Right atrium auricular region (tissue), 2 donors: ENCODE measurements at regions not wholly inside any gene's neighbourhood (a gene's known extent, or its start where the extent isn't known, plus 50 kb on each side); places are given as distances from the start of the nearest gene placed in this dataset.

Source experiments
- DNase-seq: peaks from one replicate; pipeline ENCODE4 v3.0.0-alpha.2; 2019; ENCODE audit warnings: low spot score
- H3K27ac ChIP-seq, 2 donors: fragments of 200-600 bp; sonication (generic); 1 replicate in 1 of 2; 2 replicates in 1 of 2; pipeline ENCODE4 v1.5.1; 2016 to 2019
- H3K27me3 ChIP-seq, 2 donors: fragments of 200-600 bp; sonication (generic); one replicate each; pipeline versions ENCODE4 v1.5.1 to v1.6.0; 2017 to 2019
- H3K36me3 ChIP-seq: fragments of 200-600 bp; sonication (generic); one replicate; pipeline ENCODE4 v1.5.1; 2016
- H3K4me1 ChIP-seq, 2 donors: fragments of 200-600 bp; sonication (generic); one replicate each; pipeline versions ENCODE4 v1.5.1 to v1.6.0; 2017 to 2019
- H3K4me3 ChIP-seq, 2 donors: fragments of 200-600 bp; sonication (generic); 1 replicate in 1 of 2; 2 replicates in 1 of 2; pipeline ENCODE4 v1.5.1; 2017 to 2019; ENCODE audit warnings: mild to moderate bottlenecking in 1 of 2, moderate library complexity in 1 of 2
- H3K9me3 ChIP-seq, 2 donors: fragments of 200-600 bp; sonication (generic); one replicate each; pipeline ENCODE4 v1.5.1; 2019
- TF ChIP-seq, protein P1 (sequence below), 2 donors: fragments of 200-600 bp; sonication (generic); IDR thresholded peaks; one replicate each; pipeline ENCODE4 v1.5.1; 2019; ENCODE audit warnings: antibody characterized with exemption in 2 of 2

GRCh38 chr10:23692736-23693135 lies 253.9 kb downstream of the OTUD1 start:
- Histone ChIP-seq H3K36me3 (no peaks in the 10 kb centered on the region), H3K27me3 (peaks cover 10 to 19% of the 10 kb centered on the region in 2 donors), H3K4me3 (no peak overlapping the region), H3K27ac (no peak overlapping the region), H3K9me3 (no peaks in the 10 kb centered on the region), H3K4me1 (peaks cover 0 to 28% of the 10 kb centered on the region in 2 donors)
- no peak for DNase-seq
- TF ChIP-seq, protein P1, sequence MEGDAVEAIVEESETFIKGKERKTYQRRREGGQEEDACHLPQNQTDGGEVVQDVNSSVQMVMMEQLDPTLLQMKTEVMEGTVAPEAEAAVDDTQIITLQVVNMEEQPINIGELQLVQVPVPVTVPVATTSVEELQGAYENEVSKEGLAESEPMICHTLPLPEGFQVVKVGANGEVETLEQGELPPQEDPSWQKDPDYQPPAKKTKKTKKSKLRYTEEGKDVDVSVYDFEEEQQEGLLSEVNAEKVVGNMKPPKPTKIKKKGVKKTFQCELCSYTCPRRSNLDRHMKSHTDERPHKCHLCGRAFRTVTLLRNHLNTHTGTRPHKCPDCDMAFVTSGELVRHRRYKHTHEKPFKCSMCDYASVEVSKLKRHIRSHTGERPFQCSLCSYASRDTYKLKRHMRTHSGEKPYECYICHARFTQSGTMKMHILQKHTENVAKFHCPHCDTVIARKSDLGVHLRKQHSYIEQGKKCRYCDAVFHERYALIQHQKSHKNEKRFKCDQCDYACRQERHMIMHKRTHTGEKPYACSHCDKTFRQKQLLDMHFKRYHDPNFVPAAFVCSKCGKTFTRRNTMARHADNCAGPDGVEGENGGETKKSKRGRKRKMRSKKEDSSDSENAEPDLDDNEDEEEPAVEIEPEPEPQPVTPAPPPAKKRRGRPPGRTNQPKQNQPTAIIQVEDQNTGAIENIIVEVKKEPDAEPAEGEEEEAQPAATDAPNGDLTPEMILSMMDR (IDR thresholded peaks at IDR 0.05), result no peak

DNA sequence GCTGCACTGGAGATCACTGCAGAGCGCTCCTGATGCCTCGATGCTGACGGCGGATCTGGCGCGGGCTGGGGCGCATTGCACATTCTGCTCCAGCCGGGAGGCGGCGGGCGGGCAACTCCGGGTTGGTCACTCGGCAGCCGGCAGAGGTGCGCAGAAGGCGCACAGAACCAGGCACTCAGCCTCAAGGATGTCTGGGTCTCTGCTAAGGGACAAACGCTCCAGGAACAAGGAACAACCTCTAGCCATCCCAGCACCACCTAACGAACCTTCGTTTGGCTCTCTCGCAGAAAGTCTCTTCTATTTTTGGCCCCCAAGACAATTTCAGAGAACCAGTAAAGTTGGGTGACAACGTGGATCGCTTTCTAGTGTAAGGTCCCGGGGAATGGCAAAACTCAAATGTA lies 254.6 kb downstream of the OTUD1 start:
- no peak for DNase-seq
- TF ChIP-seq, protein P1 (IDR thresholded peaks at IDR 0.05), result no peak
- H3K36me3 ChIP-seq, result no peaks in the 10 kb centered on the region
- peaks cover 10 to 19% of the 10 kb centered on the region in 2 donors for H3K27me3 ChIP-seq
- no peak overlapping the region for H3K4me3 ChIP-seq
- H3K9me3 ChIP-seq, result no peaks in the 10 kb centered on the region
- H3K27ac ChIP-seq, result no peak overlapping the region
- H3K4me1 ChIP-seq, result peaks cover 0 to 28% of the 10 kb centered on the region in 2 donors

- peaks cover 10 to 19% of the 10 kb centered on the region in 2 donors for H3K27me3 ChIP-seq
- DNase-seq, result no peak
- H3K36me3 ChIP-seq, result no peaks in the 10 kb centered on the region
- H3K9me3 ChIP-seq, result no peaks in the 10 kb centered on the region
- peak overlapping the region in 1 of 2 donors; percentile 41 for H3K4me3 ChIP-seq
- TF ChIP-seq, protein P1 (IDR thresholded peaks at IDR 0.05), result no peak
- H3K27ac ChIP-seq, result no peak overlapping the region
- peaks cover 0 to 28% of the 10 kb centered on the region in 2 donors for H3K4me1 ChIP-seq
These were observed 255.1 kb downstream of the OTUD1 start for GRCh38 chr10:23693925-23694324.

DNA sequence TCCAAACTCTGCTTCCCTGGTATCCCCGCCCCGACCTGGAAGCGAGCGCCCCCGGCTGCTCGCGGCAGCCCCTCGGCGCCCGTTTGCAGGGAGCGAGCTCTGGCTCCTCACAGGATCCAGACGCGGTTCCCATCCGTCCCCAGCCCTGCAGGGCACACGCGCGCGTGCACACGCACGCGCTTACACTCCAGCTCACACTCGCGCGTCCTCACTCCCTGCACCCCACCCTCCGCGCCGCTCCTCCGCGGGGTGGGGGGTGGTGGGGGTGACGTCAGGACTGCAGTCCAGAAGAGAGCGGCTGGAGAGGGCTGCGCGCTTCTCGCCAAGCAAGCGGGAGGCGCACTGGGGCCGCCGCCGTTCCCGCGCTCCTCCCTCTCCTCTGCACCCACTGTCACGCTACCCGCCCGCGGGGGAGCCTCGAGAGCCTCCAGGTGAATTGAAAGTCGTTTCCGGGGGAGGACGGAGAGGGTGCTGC lies 255.6 kb downstream of the OTUD1 start:
- no peak overlapping the region for H3K27ac ChIP-seq
- H3K4me3 ChIP-seq, result peak overlapping the region in 1 of 2 donors; percentile 41
- H3K36me3 ChIP-seq, result no peaks in the 10 kb centered on the region
- no peak for DNase-seq
- peaks cover 10 to 19% of the 10 kb centered on the region in 2 donors for H3K27me3 ChIP-seq
- peaks cover 0 to 28% of the 10 kb centered on the region in 2 donors for H3K4me1 ChIP-seq
- TF ChIP-seq, protein P1 (IDR thresholded peaks at IDR 0.05), result no peak
- H3K9me3 ChIP-seq, result no peaks in the 10 kb centered on the region

- no peak overlapping the region for H3K27ac ChIP-seq
- peak overlapping the region in 1 of 2 donors; percentile 41 for H3K4me3 ChIP-seq
- H3K36me3 ChIP-seq, result no peaks in the 10 kb centered on the region
- H3K27me3 ChIP-seq, result peaks cover 10 to 19% of the 10 kb centered on the region in 2 donors
- H3K4me1 ChIP-seq, result peaks cover 0 to 28% of the 10 kb centered on the region in 2 donors
- DNase-seq, result no peak
- TF ChIP-seq, protein P1 (IDR thresholded peaks at IDR 0.05), result no peak
- no peaks in the 10 kb centered on the region for H3K9me3 ChIP-seq
These were observed 256.3 kb downstream of the OTUD1 start for GRCh38 chr10:23694921-23695824.
